UCSD-AML1 (cell line): ENCODE measurements at regions not wholly inside any gene's neighbourhood (a gene's known extent, or its start where the extent isn't known, plus 50 kb on each side); places are given as distances from the start of the nearest gene placed in this dataset.
"Not testable (repeated sequence)": the region's sequence is repeated elsewhere in the genome, so short reads cannot be mapped to it uniquely, and the experiment has no call there.

Experiments used
- DNase-seq: peaks from one replicate; lab custom pipeline; 2025; ENCODE audit not compliant: unreplicated experiment; lab: John Stamatoyannopoulos, UW

- peak; percentile 30 for DNase-seq
Measured at GRCh38 chr14:55973911-55974630, 144.1 kb upstream of the PELI2 start.

GRCh38 chr14:55975281-55975910 is 142.8 kb upstream of the PELI2 start:
- DNase-seq: no peak

- DNase-seq: no peak
Measured at GRCh38 chr14:55976219-55976618, 142.0 kb upstream of the PELI2 start.

GRCh38 chr14:55976655-55977054 is 141.6 kb upstream of the PELI2 start:
- no peak for DNase-seq

- no peak for DNase-seq
Measured at GRCh38 chr14:55977392-55978150, 140.6 kb upstream of the PELI2 start.

GRCh38 chr14:55979096-55979495 is 139.1 kb upstream of the PELI2 start:
- DNase-seq: no peak

GRCh38 chr14:55979781-55980180 is 138.4 kb upstream of the PELI2 start:
- no peak for DNase-seq

- DNase-seq: no peak
Measured at GRCh38 chr14:55980970-55981369, 137.2 kb upstream of the PELI2 start.

- no peak for DNase-seq
Measured at GRCh38 chr14:55986069-55986468, 132.1 kb upstream of the PELI2 start.

- no peak for DNase-seq
Measured at GRCh38 chr14:56000846-56001245, 117.4 kb upstream of the PELI2 start.

- no peak for DNase-seq
Measured at GRCh38 chr14:56002342-56002741, 115.9 kb upstream of the PELI2 start.

GRCh38 chr14:56002876-56003625 is 115.2 kb upstream of the PELI2 start:
- no peak for DNase-seq

GRCh38 chr14:56004323-56004722 is 113.9 kb upstream of the PELI2 start:
- DNase-seq: no peak

GRCh38 chr14:56004786-56005185 is 113.4 kb upstream of the PELI2 start:
- DNase-seq: peak; percentile 18

GRCh38 chr14:56005191-56006053 is 112.8 kb upstream of the PELI2 start:
- no peak for DNase-seq

GRCh38 chr14:56007491-56007890 is 110.7 kb upstream of the PELI2 start:
- not testable (repeated sequence) for DNase-seq

GRCh38 chr14:56008150-56008549 is 110.1 kb upstream of the PELI2 start:
- DNase-seq: no peak

GRCh38 chr14:56008661-56009060 is 109.5 kb upstream of the PELI2 start:
- DNase-seq: not testable (repeated sequence)

- no peak for DNase-seq
Measured at GRCh38 chr14:56023661-56024081, 94.5 kb upstream of the PELI2 start.

- DNase-seq: no peak
Measured at GRCh38 chr14:56025191-56025590, 93.0 kb upstream of the PELI2 start.
